ENCODE measurements at regions not wholly inside any gene's neighbourhood (a gene's known extent, or its start where the extent isn't known, plus 50 kb on each side); places are given as distances from the start of the nearest gene placed in this dataset.

DNA sequence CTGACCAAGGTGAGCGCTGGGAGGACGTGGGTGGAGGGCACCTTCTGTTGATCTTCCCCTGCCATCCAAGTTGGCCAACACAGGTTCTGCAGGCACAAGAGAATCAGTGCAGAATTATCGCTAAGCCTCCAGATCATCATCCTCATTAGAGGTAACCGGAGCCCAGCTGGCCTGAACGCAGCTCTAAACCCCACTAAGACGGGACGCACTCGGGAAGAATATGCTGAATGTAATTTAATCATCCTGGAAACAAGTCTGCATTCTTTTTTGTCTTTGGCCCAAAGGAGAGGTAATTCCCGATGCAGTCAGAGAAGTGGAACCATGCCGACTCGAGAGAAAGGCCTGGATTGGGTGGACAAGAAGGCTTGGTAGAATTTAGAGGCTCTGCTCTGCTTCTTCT lies 111.0 kb upstream of the GSC start:
- DNase-seq = no peak

DNA sequence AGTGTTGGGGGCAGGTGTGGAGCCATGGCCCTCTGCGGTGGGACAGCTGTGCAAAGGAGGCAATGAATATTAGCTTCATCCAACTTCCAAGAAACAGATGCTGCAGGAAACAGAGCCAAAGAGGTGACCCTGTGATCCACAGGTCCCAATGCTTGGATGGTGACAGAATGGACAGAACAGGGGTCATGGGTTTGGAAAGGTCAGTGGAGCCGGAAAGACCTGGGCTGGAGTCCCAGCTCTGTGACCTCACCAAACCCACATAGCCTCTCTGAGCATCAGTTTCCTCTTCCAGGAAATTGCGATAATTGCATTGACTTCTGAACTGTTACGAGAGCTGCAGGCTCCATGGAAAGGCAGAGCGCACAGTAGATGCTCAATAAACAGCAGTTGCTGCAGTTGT lies 110.2 kb upstream of the GSC start:
- DNase-seq = no peak

- DNase-seq = no peak
Observed at GRCh38 chr14:94879537-94879936, 109.6 kb upstream of the GSC start.

DNA sequence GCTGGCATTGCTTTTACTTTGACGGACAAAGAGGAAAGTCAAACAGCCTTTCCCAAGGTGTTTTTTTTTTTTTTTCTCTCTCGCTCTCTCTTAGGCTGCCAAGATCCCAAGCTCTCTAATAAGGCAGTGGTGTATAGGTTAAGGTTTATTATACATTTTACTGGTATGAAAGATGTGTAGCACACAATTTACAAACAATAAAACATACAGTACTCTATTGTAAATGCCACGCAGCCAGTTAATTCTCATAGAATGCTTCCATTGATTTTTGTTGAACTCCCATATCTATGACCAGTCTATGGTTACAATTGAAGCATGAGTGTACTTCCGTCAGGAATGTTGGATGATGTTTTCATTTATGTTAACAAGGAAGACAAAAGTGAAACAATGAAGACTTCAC lies 106.4 kb upstream of the GSC start:
- no peak for DNase-seq

GRCh38 chr14:94875256-94875655 lies 105.3 kb upstream of the GSC start:
- DNase-seq = no peak

- DNase-seq = no peak
Observed at GRCh38 chr14:94868772-94869072, 98.8 kb upstream of the GSC start.

- no peak for DNase-seq
Observed at GRCh38 chr14:94867946-94868771, 98.2 kb upstream of the GSC start.

DNA sequence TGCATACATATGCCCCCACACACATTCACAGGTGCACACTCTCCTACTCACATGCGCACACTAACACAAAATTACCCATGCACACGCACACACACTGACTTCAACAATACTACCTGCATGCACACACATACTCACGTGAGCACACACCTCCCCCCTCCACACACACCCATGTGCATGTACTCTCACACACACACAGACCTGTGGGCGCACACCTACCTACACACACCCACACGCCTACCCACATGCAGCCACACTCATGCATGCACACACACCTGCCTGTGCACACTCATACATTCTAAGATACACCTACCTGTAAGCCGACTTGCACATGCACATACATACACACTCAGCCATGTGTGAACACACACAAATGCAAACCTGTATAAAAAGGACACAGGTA lies 97.3 kb upstream of the GSC start:
- no peak for DNase-seq

DNA sequence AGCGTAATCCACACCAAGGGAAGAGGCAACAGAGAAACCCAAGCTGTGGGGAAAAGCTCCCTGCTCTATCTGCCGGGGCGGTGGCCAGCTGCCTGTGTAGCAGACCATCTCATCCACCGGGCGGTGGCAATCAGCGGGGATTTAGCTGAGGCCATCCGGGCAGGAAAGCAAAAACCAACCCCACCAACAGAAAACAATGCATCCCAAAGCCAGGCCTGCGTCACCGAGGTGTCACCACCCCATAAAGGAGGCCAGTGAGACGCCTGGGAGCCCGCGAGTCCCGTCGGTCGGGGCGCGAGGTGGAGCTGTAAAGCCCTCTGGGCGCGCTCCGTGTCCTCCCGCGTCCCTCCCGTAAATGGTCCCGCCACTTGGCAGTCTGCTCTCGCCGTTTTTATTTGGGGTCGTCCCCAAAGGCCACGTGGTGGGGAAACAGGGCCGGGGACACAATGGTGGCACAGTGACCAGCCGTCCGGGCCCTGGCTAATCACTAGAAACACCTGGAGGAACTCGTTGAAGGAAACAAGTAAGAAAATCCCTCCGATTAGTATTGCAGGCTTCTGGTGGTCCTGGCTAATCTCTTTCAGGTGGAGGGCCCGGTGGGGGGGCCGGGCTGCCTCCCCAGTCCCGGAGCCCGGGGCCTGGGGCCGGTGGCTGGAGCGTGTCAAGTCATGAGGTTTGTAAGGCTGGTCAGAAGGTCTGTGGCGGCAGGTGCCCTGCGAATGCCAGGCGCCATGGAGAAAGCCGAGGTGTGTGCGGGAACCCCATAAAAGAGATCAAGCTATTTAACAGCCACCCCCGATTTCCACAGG lies 94.7 kb upstream of the GSC start:
- DNase-seq = no peak

- no peak for DNase-seq
Observed at GRCh38 chr14:94863366-94863765, 93.5 kb upstream of the GSC start.

DNA sequence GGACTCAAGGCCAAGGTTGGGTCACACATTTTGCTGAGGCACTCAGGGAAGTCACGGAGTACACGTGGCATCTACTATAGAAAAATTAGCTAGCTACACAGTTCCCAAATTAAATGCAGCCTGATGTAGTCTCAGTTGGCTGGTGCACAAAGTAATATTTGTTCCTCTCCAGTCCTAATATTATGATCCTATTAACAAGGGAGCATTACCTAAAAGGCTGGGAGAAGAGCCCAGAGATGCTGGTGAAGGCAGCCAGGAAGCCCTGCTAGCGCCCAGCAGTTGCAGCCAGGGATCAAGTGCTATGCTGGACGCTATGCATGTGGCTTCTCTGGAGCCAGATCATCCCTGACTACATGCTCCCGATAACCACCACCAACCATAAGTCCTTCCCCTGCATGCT lies 88.0 kb upstream of the GSC start:
- no peak for DNase-seq

- DNase-seq = no peak
Observed at GRCh38 chr14:94853920-94854319, 84.0 kb upstream of the GSC start.

DNA sequence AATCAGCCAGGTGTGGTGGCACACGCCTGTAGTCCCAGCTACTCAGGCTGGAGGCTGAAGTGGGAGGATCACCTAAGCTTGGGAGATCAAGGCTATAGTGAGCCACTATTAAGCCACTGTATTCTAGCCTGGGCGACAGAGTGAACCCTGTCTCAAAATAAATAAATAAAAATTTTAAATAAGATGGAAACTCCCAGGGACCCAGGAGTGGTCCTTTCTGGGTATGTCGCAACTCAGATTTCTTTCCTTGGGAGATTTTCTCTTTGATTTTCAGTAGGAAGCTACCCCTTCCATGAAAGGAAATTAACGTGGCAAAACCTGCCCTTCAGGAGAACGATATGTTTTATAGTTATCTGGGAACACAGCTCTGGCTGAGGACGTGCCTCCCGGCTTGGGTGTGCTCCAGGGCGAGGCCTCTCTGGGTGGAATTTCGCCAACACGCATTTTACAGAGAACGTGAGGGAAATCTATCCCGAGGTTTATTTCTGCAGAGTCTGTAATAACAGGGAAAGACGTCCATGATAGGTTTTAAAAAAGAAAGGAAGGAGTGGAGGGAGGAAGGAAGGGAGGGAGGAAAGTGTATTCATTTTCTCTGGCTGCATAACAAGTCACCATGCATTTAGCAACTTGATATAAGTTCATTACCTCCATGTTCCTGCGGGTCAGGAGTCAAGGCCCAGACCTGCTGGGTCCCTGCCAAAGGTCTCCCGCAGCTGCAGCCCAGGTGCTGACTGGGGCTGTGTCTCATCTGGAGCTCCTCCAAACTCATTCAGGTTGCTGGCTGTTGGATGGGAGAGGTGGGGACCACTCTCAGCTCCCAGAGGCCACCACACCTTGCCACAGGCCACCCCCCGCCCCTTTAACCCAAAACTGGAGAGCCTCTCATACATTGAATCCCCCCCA lies 80.6 kb upstream of the GSC start:
- DNase-seq = no peak

DNA sequence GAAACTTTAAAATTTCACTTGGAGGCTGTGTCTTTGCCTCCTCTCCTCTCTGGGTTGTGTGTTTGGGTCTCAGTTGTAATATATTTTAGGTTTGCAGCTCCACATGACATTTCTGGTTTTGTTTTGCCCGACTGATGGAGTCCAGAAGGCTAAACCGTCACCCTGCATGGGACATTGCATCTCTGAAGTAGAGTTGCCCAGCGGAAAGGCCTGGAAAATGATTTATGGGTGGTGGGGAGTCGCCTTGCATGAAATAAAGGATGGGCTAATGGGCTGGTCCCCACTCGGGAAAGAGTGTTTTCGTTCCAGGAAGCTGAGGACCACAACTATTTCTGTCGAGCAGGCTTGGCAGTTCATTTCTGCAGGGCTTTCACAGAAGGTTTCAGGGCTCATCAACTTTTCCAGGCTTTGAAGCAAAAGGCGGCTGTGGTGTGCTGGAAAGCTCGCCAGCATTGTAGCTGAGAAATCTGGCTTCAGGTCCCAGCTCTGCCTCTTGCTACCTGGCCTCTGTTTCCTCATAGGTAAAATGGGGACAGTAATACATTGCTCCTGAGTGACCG lies 74.8 kb upstream of the GSC start:
- no peak for DNase-seq

DNA sequence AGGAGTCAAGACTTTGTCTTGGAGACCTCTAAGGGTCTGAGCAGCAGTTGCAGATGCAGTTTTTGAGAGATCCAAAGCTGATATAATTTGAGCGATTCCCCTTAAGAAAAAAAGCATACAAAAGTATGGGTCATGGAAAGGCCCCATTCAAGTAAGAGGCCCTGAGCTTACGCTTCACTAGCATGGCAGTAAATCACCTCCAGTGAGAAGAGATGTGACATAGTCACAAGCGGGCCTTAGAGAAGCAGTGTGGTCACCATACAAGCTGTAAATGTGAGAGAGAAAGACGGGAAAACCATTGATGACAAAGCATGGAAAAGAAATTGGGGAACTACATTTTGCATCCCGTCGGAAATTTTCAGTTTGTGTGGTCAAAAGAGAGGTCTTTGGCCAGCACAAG lies 70.6 kb upstream of the GSC start:
- DNase-seq = no peak

- no peak for DNase-seq
Observed at GRCh38 chr14:94839348-94839747, 69.4 kb upstream of the GSC start.

- no peak for DNase-seq
Observed at GRCh38 chr14:94836849-94837248, 66.9 kb upstream of the GSC start.

DNA sequence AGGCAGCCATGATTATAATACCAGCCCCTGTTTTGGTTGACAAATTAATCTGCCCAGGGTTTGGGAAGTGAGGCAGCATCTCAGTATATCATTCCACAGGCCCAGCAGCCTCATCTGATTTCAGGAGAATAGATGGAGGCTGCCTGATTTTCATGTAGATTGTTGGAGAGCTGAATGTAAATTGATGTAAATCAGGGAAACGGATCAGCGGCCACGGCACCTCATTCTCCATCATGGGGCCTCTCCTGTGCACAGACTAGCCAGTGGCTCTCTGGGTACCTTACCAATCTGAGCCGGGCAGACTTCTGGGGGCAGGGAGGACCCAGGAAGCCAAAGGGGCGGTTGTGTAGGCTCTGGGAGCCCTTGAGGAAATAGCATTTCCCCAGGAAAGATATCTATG lies 63.7 kb upstream of the GSC start:
- no peak for DNase-seq

- DNase-seq = no peak
Observed at GRCh38 chr14:94831085-94831484, 61.2 kb upstream of the GSC start.

GRCh38 chr14:94827711-94828447 lies 58.0 kb upstream of the GSC start:
- no peak for DNase-seq

- no peak for DNase-seq
Observed at GRCh38 chr14:94826774-94827173, 56.9 kb upstream of the GSC start.

DNA sequence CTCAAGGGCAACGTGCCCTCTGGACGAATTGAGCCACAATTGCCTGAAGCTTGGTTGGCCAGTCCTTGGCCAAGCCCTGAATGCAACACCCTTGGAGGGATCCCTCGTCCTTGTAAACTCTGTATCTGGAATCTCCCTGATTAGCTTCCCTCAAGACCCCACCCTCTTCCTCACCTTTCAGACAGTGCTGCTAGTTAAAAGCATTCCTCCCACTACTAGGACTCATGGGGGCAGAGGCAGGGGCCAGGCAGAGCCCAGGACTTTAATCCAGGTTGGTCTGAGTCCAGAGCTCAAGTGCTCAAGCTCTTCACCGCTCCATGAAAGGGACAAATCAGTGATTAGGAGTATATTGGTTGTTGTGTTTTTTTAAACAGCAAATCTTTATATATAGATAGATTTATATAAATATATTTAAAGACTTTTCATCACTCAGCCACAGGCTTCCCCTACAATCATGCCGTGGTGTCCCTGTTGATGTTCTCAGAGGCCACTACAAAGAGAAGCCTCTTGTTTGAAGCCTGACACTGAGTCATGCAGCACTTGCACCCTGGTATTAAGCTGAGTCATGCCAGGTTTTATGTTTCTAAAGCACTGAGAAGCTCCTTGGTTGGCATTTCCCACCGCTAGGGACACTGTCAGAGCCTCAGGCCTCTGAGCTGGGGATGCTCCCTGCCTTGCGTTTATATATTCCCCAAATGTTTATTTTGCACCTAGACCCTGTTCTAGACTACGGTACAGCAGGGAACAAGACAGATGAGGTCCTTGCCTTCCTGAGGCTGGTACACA lies 53.8 kb upstream of the GSC start:
- no peak for DNase-seq
